ENCODE measurements at regions not wholly inside any gene's neighbourhood (a gene's known extent, or its start where the extent isn't known, plus 50 kb on each side); places are given as distances from the start of the nearest gene placed in this dataset.

GRCh38 chr17:73906896-73907870 is 262.9 kb upstream of the SDK2 start:
- DNase-seq (ENCODE audit: low spot score) = no peak
- intact Hi-C loops (cut with DNase I) = no loop called here
- 47% methylated on average over 17 of the region's 18 CpGs for WGBS
- Histone ChIP-seq H3K27me3 (replicated peaks; ENCODE audit: insufficient read depth) (peaks cover 5% of the 10 kb centered on the region), H3K36me3 (no peaks in the 10 kb centered on the region), H3K4me1 (replicated peaks) (no peaks in the 10 kb centered on the region), H3K27ac (no peak overlapping the region), H3K4me3 (no peak overlapping the region), H3K9me3 (no peaks in the 10 kb centered on the region)
- TF ChIP-seq POLR2AphosphoS5 (IDR thresholded peaks at IDR 0.05) (no peak), POLR2A (IDR thresholded peaks at IDR 0.05) (no peak), CTCF (IDR thresholded peaks at IDR 0.05) (no peak)

- Histone ChIP-seq H3K4me3 (no peak overlapping the region), H3K27ac (no peak overlapping the region), H3K4me1 (replicated peaks) (no peaks in the 10 kb centered on the region), H3K9me3 (no peaks in the 10 kb centered on the region), H3K36me3 (no peaks in the 10 kb centered on the region), H3K27me3 (replicated peaks; ENCODE audit: insufficient read depth) (peaks cover 5% of the 10 kb centered on the region)
- intact Hi-C loops (cut with DNase I) = no loop called here
- no peak for TF ChIP-seq POLR2A (IDR thresholded peaks at IDR 0.05)
- TF ChIP-seq CTCF (IDR thresholded peaks at IDR 0.05) = no peak
- no peak for TF ChIP-seq POLR2AphosphoS5 (IDR thresholded peaks at IDR 0.05)
- DNase-seq (ENCODE audit: low spot score) = no peak
- WGBS = 81% methylated on average over 7 of the region's 7 CpGs
These were observed 264.9 kb upstream of the SDK2 start for GRCh38 chr17:73909186-73909585.

GRCh38 chr17:73910206-73910605 is 266.0 kb upstream of the SDK2 start:
- WGBS = 84% methylated on average over 4 of the region's 4 CpGs
- H3K27me3 ChIP-seq (replicated peaks; ENCODE audit: insufficient read depth) = peaks cover 5% of the 10 kb centered on the region
- H3K9me3 ChIP-seq = no peaks in the 10 kb centered on the region
- intact Hi-C loops (cut with DNase I) = no loop called here
- no peaks in the 10 kb centered on the region for H3K4me1 ChIP-seq (replicated peaks)
- DNase-seq (ENCODE audit: low spot score) = no peak
- H3K4me3 ChIP-seq = no peak overlapping the region
- H3K27ac ChIP-seq = no peak overlapping the region
- TF ChIP-seq CTCF (IDR thresholded peaks at IDR 0.05) (no peak), POLR2AphosphoS5 (IDR thresholded peaks at IDR 0.05) (no peak), POLR2A (IDR thresholded peaks at IDR 0.05) (no peak)
- H3K36me3 ChIP-seq = no peaks in the 10 kb centered on the region

GRCh38 chr17:73910821-73911515 is 266.7 kb upstream of the SDK2 start:
- Histone ChIP-seq H3K4me3 (no peak overlapping the region), H3K27me3 (replicated peaks; ENCODE audit: insufficient read depth) (peaks cover 5% of the 10 kb centered on the region), H3K9me3 (no peaks in the 10 kb centered on the region), H3K36me3 (no peaks in the 10 kb centered on the region), H3K27ac (no peak overlapping the region), H3K4me1 (replicated peaks) (no peaks in the 10 kb centered on the region)
- intact Hi-C loops (cut with DNase I) = no loop called here
- 42% methylated on average over 5 of the region's 5 CpGs for WGBS
- no peak for DNase-seq (ENCODE audit: low spot score)
- TF ChIP-seq POLR2AphosphoS5 (IDR thresholded peaks at IDR 0.05) = no peak
- TF ChIP-seq POLR2A (IDR thresholded peaks at IDR 0.05) = no peak
- TF ChIP-seq CTCF (IDR thresholded peaks at IDR 0.05) = no peak

Data from prostate gland (tissue), 2 donors.